K562 (cell line): ENCODE measurements at regions not wholly inside any gene's neighbourhood (a gene's known extent, or its start where the extent isn't known, plus 50 kb on each side); places are given as distances from the start of the nearest gene placed in this dataset.

Source experiments
- ATAC-seq: fragments of 200-7000 bp; cut with Tn5 transposase; 3 replicates; pipeline ENCODE4 v1.9.1; 2020; ENCODE audit warnings: moderate library complexity
- BruUV-seq: library from RNA; stranded (reverse); fragments of 400-500 nt; replicated peaks from 2 replicates; lab custom pipeline; 2021; lab: Mats Ljungman, UMichigan
- CTCF ChIA-PET: fragments of 300-600 bp; formaldehyde crosslinking; extraction: SDS; loops from one replicate; lab custom pipeline; 2021; ENCODE audit warnings: low intra/inter-chr PET ratio; lab: Yijun Ruan, JAX
- POLR2A ChIA-PET: fragments of 300-600, 350-650 bp; sonication (Branson Sonifier 250); formaldehyde crosslinking; extraction: SDS; loops from one replicate; lab custom pipeline; 2021; ENCODE audit warnings: antibody characterized with exemption, inconsistent platforms; lab: Yijun Ruan, JAX
- DNase-seq, 4 experiments: peaks; one replicate each; pipeline versions ENCODE4 v3.0.0 to v3.0.0-alpha.2; 2011 to 2018; ENCODE audit warnings: low spot score in 3 of 4, mixed read lengths in 3 of 4; ENCODE audit errors: extremely low read depth in 1 of 4
- FAIRE-seq: peaks from 2 replicates; lab custom pipeline; 2011; peaks lifted over from hg19 to GRCh38; lab: Jason Lieb, UNC
- H2AFZ ChIP-seq: 2 replicates; pipeline ENCODE4 v1.6.0; 2011; ENCODE audit warnings: low read depth, low read length, control low read depth, inconsistent platforms
- H3K27ac ChIP-seq: fragments of 200-600 bp; 3 replicates; pipeline ENCODE4 v1.8.0; 2011; ENCODE audit warnings: low read depth, mild to moderate bottlenecking, control low read depth, inconsistent platforms, low read length, moderate library complexity, mixed read lengths; ENCODE audit errors: extremely low read depth
- H3K27me3 ChIP-seq, 2 experiments: fragments of 300-600 bp in 1 of 2; 2 replicates in 1 of 2; 3 replicates in 1 of 2; pipeline versions ENCODE4 v1.6.0 to v1.8.0; 2011; ENCODE audit warnings: inconsistent platforms in 2 of 2, low read length in 2 of 2, mild to moderate bottlenecking in 1 of 2, mixed read lengths in 1 of 2, moderate library complexity in 1 of 2; ENCODE audit not compliant: control insufficient read depth in 2 of 2, insufficient read depth in 2 of 2
- H3K36me3 ChIP-seq: fragments of 300-600 bp; 3 replicates; pipeline ENCODE4 v1.8.0; 2011; ENCODE audit warnings: mild to moderate bottlenecking, low read length, inconsistent platforms; ENCODE audit not compliant: control insufficient read depth, insufficient read depth
- H3K4me1 ChIP-seq, 2 experiments: fragments of 200-600 bp in 1 of 2; replicated peaks in 1 of 2; 2 replicates in 1 of 2; 3 replicates in 1 of 2; pipeline versions ENCODE4 v1.5.1 to v1.8.0; 2011; ENCODE audit warnings: inconsistent platforms in 2 of 2, low read length in 2 of 2, mild to moderate bottlenecking in 1 of 2, mixed read lengths in 1 of 2, moderate library complexity in 1 of 2; ENCODE audit not compliant: control insufficient read depth in 2 of 2, insufficient read depth in 2 of 2
- H3K4me2 ChIP-seq: 2 replicates; pipeline ENCODE4 v1.6.1; 2011; ENCODE audit warnings: low read length, control low read depth, inconsistent platforms, mixed read lengths; ENCODE audit not compliant: insufficient read depth
- H3K4me3 ChIP-seq: fragments of 200-600 bp; sonication (generic), shearing (Covaris generic); 2 replicates; pipeline ENCODE4 v1.5.1; 2016; ENCODE audit warnings: control low read depth, inconsistent platforms
- H3K79me2 ChIP-seq: fragments of 200-600 bp; 3 replicates; pipeline ENCODE4 v1.8.0; 2011; ENCODE audit warnings: low read length, inconsistent platforms; ENCODE audit not compliant: control insufficient read depth, insufficient read depth
- H3K9ac ChIP-seq, 2 experiments: 2 replicates each; pipeline versions ENCODE4 v1.6.0 to v1.6.1; 2011; ENCODE audit warnings: low read depth in 2 of 2, low read length in 2 of 2, control low read depth in 1 of 2, inconsistent platforms in 1 of 2, mild to moderate bottlenecking in 1 of 2, mixed read lengths in 1 of 2; ENCODE audit not compliant: insufficient read depth in 1 of 2
- H3K9me1 ChIP-seq: one replicate; pipeline ENCODE4 v1.6.0; 2011; ENCODE audit warnings: inconsistent platforms, mild to moderate bottlenecking, low read length, moderate library complexity; ENCODE audit not compliant: control insufficient read depth, insufficient read depth
- H3K9me3 ChIP-seq: replicated peaks from 2 replicates; pipeline ENCODE4 v1.5.1; 2011; ENCODE audit warnings: low read depth, low read length, inconsistent platforms; ENCODE audit not compliant: control insufficient read depth, insufficient read depth
- H4K20me1 ChIP-seq: replicated peaks from 2 replicates; pipeline ENCODE4 v1.6.1; 2011; ENCODE audit warnings: low read length, inconsistent platforms, mixed read lengths; ENCODE audit not compliant: control insufficient read depth, insufficient read depth
- GTF3C2 ChIP-seq: IDR thresholded peaks from 3 replicates; pipeline ENCODE4 v1.6.1; 2011; ENCODE audit warnings: borderline replicate concordance, mild to moderate bottlenecking, moderate library complexity; ENCODE audit not compliant: insufficient read length; ENCODE audit errors: extremely low read depth
- PHB ChIP-seq: fragments of 250-450 bp; sonication (Bioruptor Pico); IDR thresholded peaks from 2 replicates; pipeline ENCODE4 v1.5.0; 2021
- PREB ChIP-seq: sonication (generic); formaldehyde crosslinking; IDR thresholded peaks from 2 replicates; pipeline ENCODE4 v1.8.1; 2023; ENCODE audit warnings: mild to moderate bottlenecking, missing genetic modification reagents
- SIX5 ChIP-seq, 2 experiments: IDR thresholded peaks; 2 replicates each; pipeline ENCODE4 v1.6.1; 2011; ENCODE audit warnings: low read length in 2 of 2, borderline replicate concordance in 1 of 2, low read depth in 1 of 2, mild to moderate bottlenecking in 1 of 2, moderate library complexity in 1 of 2; ENCODE audit not compliant: insufficient read depth in 1 of 2
- SMARCA4 ChIP-seq: fragments of 450-650 bp; IDR thresholded peaks from 2 replicates; pipeline ENCODE4 v1.6.1; 2016
- SREBF2 ChIP-seq: sonication (generic); formaldehyde crosslinking; IDR thresholded peaks from 2 replicates; pipeline ENCODE4 v1.4.0; 2020; ENCODE audit warnings: mild to moderate bottlenecking, missing genetic modification reagents
- TEAD2 ChIP-seq: fragments of 450-650 bp; IDR thresholded peaks from 2 replicates; pipeline ENCODE4 v1.6.1; 2016; ENCODE audit warnings: missing genetic modification characterization, control low read depth, missing compliant biosample characterization
- ZC3H8 ChIP-seq: fragments of 450-650 bp; IDR thresholded peaks from 2 replicates; pipeline ENCODE4 v1.6.1; 2017
- ZNF695 ChIP-seq: fragments of 450-650 bp; formaldehyde crosslinking; IDR thresholded peaks from 2 replicates; pipeline ENCODE4 v1.4.0; 2020; ENCODE audit warnings: mild to moderate bottlenecking, moderate library complexity
- ZNF79 ChIP-seq: fragments of 250-450 bp; sonication (Bioruptor Pico); IDR thresholded peaks from 2 replicates; pipeline ENCODE4 v1.4.0; 2020; ENCODE audit warnings: low read depth, mild to moderate bottlenecking, moderate library complexity
- WGBS: fragments of 100-300 bp; shearing (Covaris generic); methylation state at CpG from one replicate; pipeline ENCODE4 v1.1.6; 2016; ENCODE audit warnings: low coverage, mixed read lengths; ENCODE audit not compliant: insufficient coverage; ENCODE audit errors: missing lambda C conversion rate; 5-methylcytosine and 5-hydroxymethylcytosine counted together
- in situ Hi-C: fragments of 300-500 bp; cut with MboI; formaldehyde crosslinking; loops from 4 replicates; pipeline ENCODE4 v1.15.0; 2018; ENCODE audit warnings: inconsistent platforms, mixed read lengths
- intact Hi-C: fragments of 100-400 bp; cut with micrococcal nuclease; formaldehyde crosslinking; loops from 2 replicates; pipeline ENCODE4 v1.14.2; 2022

- BruUV-seq: no TSS peak
- in situ Hi-C loops (no loop called here), intact Hi-C loops (no loop called here)
- no peak for DNase-seq
- H4K20me1 ChIP-seq: no peaks in the 10 kb centered on the region
- H2AFZ ChIP-seq: no peak overlapping the region
- H3K4me1 ChIP-seq: no peaks in the 10 kb centered on the region
- no peaks in the 10 kb centered on the region for H3K9me1 ChIP-seq
- WGBS: 0% methylated on average over 3 of the region's 3 CpGs
- no peak overlapping the region for H3K27ac ChIP-seq
- H3K4me3 ChIP-seq: no peak overlapping the region
- H3K9ac ChIP-seq: no peak overlapping the region
- no peak for ATAC-seq
- H3K79me2 ChIP-seq: no peaks in the 10 kb centered on the region
- FAIRE-seq: no peak
- ChIA-PET POLR2A (interaction anchor here (0.7 kb wide), 1 partner anchor 1496 kb away, joined by 3 read pairs; no protein-coding TSS in a partner anchor), CTCF (no interaction called here)
- no peaks in the 10 kb centered on the region for H3K27me3 ChIP-seq
- no peaks in the 10 kb centered on the region for H3K9me3 ChIP-seq
- H3K36me3 ChIP-seq: no peaks in the 10 kb centered on the region
- H3K4me2 ChIP-seq: no peak overlapping the region
- no peak for TF ChIP-seq SIX5 (IDR thresholded peaks at IDR 0.05; ENCODE audit: borderline replicate concordance in 1 of 2, insufficient read depth in 1 of 2, low read depth in 1 of 2, low read length in 2 of 2)
- no peak for TF ChIP-seq PHB (CRISPR knock-in tag)
- TF ChIP-seq ZNF695: no peak
- no peak for TF ChIP-seq TEAD2 (tag)
- no peak for TF ChIP-seq ZNF79
- no peak for TF ChIP-seq SMARCA4
- no peak for TF ChIP-seq ZC3H8
- TF ChIP-seq PREB (CRISPR knock-in tag): no peak
- no peak for TF ChIP-seq SREBF2 (CRISPR knock-in tag)
- no peak for TF ChIP-seq GTF3C2
Measured at GRCh38 chr2:3944841-3945240, 241.5 kb downstream of the DCDC2C start.
